A673 (cell line): ENCODE measurements at regions not wholly inside any gene's neighbourhood (a gene's known extent, or its start where the extent isn't known, plus 50 kb on each side); places are given as distances from the start of the nearest gene placed in this dataset.

ENCODE experiments used
- BruUV-seq: library from RNA; stranded (reverse); fragments of 400-500 nt; replicated peaks from 2 replicates; lab custom pipeline; 2021; lab: Mats Ljungman, UMichigan
- CTCF ChIA-PET: fragments of 300-600 bp; sonication (Branson Sonifier 250); formaldehyde crosslinking; loops from one replicate; lab custom pipeline; 2022; ENCODE audit warnings: antibody characterized with exemption; lab: Charles Lee
- POLR2A ChIA-PET: fragments of 300-600 bp; sonication (Branson Sonifier 250); formaldehyde crosslinking; loops from one replicate; lab custom pipeline; 2022; ENCODE audit warnings: antibody characterized with exemption; ENCODE audit not compliant: low non-redundant PET; lab: Charles Lee
- DNase-seq: peaks from one replicate; pipeline ENCODE4 v3.0.0-alpha.2; 2015; ENCODE audit warnings: low spot score
- H3K27ac ChIP-seq: fragments of 200-600 bp; sonication (generic); 2 replicates; pipeline ENCODE4 v1.5.1; 2016; ENCODE audit warnings: mixed run types, low read depth, mild to moderate bottlenecking, mixed read lengths, antibody characterized with exemption, low read length; ENCODE audit not compliant: poor library complexity, severe bottlenecking
- H3K27me3 ChIP-seq: fragments of 200-600 bp; sonication (generic); replicated peaks from 2 replicates; pipeline ENCODE4 v1.6.1; 2017; ENCODE audit warnings: mixed run types, low read depth, mild to moderate bottlenecking, mixed read lengths, antibody characterized with exemption, low read length; ENCODE audit not compliant: insufficient read depth, poor library complexity
- H3K36me3 ChIP-seq: fragments of 200-600 bp; sonication (generic); 2 replicates; pipeline ENCODE4 v1.6.1; 2016; ENCODE audit warnings: mixed run types, mild to moderate bottlenecking, mixed read lengths, antibody characterized with exemption, low read length; ENCODE audit not compliant: insufficient read depth, poor library complexity, severe bottlenecking
- H3K4me1 ChIP-seq: fragments of 200-600 bp; sonication (generic); 2 replicates; pipeline ENCODE4 v1.6.1; 2017; ENCODE audit warnings: mixed run types, mild to moderate bottlenecking, mixed read lengths, antibody characterized with exemption, low read length; ENCODE audit not compliant: insufficient read depth, poor library complexity, severe bottlenecking
- H3K4me3 ChIP-seq: fragments of 200-600 bp; sonication (generic); 2 replicates; pipeline ENCODE4 v1.5.1; 2016; ENCODE audit warnings: low read depth, mixed run types, mild to moderate bottlenecking, mixed read lengths, low read length; ENCODE audit not compliant: poor library complexity, severe bottlenecking
- H3K9me3 ChIP-seq: fragments of 200-600 bp; sonication (generic); 2 replicates; pipeline ENCODE4 v1.6.1; 2016; ENCODE audit warnings: mixed run types, low read depth, mild to moderate bottlenecking, mixed read lengths, antibody characterized with exemption, low read length; ENCODE audit not compliant: poor library complexity, severe bottlenecking
- EZH2 ChIP-seq: fragments of 200-600 bp; sonication (generic); IDR thresholded peaks from 2 replicates; pipeline ENCODE4 v1.6.1; 2017; ENCODE audit warnings: borderline replicate concordance, low read depth, mild to moderate bottlenecking, mixed read lengths, antibody characterized with exemption, low read length; ENCODE audit not compliant: poor library complexity, severe bottlenecking
- intact Hi-C: fragments of 100-400 bp; cut with micrococcal nuclease; formaldehyde crosslinking; loops from one replicate; pipeline ENCODE4 v1.10.0; 2022; ENCODE audit not compliant: unreplicated experiment
- TF ChIP-seq, protein P1 (sequence below): fragments of 300-800, 200-600 bp; sonication (generic); conservative IDR thresholded peaks from 2 replicates; pipeline ENCODE4 v1.5.1; 2017; ENCODE audit warnings: low read depth, mild to moderate bottlenecking, antibody characterized with exemption, low read length, moderate library complexity, mixed read lengths

DNA sequence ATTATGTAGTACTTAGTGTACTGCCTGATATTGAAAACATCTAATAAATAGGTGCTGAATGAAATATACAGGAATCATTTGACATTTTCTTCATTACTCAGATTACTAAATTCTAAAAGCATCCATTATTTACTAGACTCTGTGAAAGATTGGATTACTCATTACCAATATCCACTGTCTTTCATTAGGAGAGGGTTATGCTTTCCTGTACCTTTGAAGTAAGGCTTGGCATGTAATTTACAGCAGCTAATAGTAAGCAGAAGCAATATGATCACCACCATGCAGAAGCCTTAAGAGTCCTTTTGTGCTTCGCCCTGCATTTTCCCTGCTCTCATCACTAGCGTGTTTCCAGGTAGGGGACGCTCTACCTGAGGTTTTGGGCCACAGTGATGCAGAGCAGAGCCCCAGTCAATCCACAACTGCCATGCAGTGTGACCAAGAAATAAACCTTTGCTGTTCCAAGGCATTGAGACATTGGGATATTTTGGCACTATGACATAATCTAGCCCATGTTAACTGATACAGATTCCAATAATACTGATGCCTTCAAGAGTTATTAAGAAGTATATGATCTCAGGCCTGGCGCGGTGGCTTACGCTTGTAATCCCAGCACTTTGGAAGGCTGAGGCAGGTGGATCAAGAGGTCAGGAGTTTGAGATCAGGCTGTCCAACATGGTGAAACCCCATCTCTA is 502.8 kb upstream of the MARCKS start:
- Histone ChIP-seq H3K36me3 (no peaks in the 10 kb centered on the region), H3K4me3 (no peak overlapping the region), H3K27ac (no peak overlapping the region), H3K9me3 (no peaks in the 10 kb centered on the region), H3K27me3 (no peaks in the 10 kb centered on the region), H3K4me1 (no peaks in the 10 kb centered on the region)
- intact Hi-C loops = no loop called here
- TF ChIP-seq, protein P1, sequence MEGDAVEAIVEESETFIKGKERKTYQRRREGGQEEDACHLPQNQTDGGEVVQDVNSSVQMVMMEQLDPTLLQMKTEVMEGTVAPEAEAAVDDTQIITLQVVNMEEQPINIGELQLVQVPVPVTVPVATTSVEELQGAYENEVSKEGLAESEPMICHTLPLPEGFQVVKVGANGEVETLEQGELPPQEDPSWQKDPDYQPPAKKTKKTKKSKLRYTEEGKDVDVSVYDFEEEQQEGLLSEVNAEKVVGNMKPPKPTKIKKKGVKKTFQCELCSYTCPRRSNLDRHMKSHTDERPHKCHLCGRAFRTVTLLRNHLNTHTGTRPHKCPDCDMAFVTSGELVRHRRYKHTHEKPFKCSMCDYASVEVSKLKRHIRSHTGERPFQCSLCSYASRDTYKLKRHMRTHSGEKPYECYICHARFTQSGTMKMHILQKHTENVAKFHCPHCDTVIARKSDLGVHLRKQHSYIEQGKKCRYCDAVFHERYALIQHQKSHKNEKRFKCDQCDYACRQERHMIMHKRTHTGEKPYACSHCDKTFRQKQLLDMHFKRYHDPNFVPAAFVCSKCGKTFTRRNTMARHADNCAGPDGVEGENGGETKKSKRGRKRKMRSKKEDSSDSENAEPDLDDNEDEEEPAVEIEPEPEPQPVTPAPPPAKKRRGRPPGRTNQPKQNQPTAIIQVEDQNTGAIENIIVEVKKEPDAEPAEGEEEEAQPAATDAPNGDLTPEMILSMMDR = no peak
- TF ChIP-seq EZH2 = no peak
- no peak for DNase-seq
- ChIA-PET CTCF (no interaction called here), POLR2A (no interaction called here)
- no TSS peak for BruUV-seq

DNA sequence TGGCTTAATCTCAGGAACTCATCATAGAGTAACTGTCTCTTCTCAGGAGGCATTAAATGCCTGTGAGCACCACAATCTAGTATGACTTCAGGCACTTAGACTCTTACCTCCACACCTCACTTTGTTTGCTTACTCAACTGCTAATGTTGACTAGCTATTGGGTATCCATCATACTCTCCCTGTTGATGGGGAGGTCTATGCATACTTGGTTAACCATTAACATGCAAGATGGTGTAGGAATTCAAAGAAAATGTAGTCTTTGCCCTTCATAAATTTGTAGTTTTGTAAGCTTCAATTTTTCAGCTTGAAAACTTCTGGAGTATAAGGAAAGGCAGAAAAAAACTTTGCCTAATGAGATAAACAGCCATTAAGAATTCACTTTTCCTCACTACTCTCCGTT is 501.0 kb upstream of the MARCKS start:
- no peak for TF ChIP-seq EZH2
- DNase-seq = no peak
- Histone ChIP-seq H3K27ac (no peak overlapping the region), H3K36me3 (no peaks in the 10 kb centered on the region), H3K4me3 (no peak overlapping the region), H3K9me3 (no peaks in the 10 kb centered on the region), H3K27me3 (no peaks in the 10 kb centered on the region), H3K4me1 (no peaks in the 10 kb centered on the region)
- no TSS peak for BruUV-seq
- intact Hi-C loops = no loop called here
- CTCF ChIA-PET = no interaction called here
- POLR2A ChIA-PET = interaction anchor here (0.5 kb wide), 1 partner anchor 29 kb away, joined by 4 read pairs; no protein-coding TSS in a partner anchor

DNA sequence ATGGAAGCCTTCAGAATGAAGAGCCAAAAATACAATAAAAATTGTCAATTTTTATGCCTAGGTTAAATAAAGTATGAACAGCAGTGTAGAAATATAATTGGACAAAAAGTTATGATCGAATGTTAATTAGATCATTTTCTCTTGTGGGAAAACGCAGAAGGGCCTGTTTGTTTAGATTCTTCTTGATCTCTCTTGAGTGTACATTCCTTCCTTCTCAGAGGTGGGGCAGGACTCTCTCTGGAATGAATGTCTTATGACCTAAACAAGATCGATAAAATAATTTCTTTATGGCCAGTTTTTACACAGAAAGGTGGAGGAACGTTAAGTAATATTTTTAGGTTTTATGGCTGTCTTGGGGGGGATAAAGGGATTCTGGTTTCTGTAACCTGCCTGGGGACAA is 500.1 kb upstream of the MARCKS start:
- no TSS peak for BruUV-seq

More for the DNA sequence above, 500.1 kb upstream of the MARCKS start:
- POLR2A ChIA-PET = no interaction called here
- H3K27ac ChIP-seq = no peak overlapping the region
- no peak for DNase-seq
- no peak for TF ChIP-seq EZH2
- TF ChIP-seq, protein P1 = no peak
- intact Hi-C loops = no loop called here
- H3K4me3 ChIP-seq = no peak overlapping the region
- H3K9me3 ChIP-seq = no peaks in the 10 kb centered on the region
- H3K27me3 ChIP-seq = no peaks in the 10 kb centered on the region
- CTCF ChIA-PET = no interaction called here
- H3K36me3 ChIP-seq = no peaks in the 10 kb centered on the region
- H3K4me1 ChIP-seq = no peaks in the 10 kb centered on the region
